HFFc6 (cell line): ENCODE measurements at regions not wholly inside any gene's neighbourhood (a gene's known extent, or its start where the extent isn't known, plus 50 kb on each side); places are given as distances from the start of the nearest gene placed in this dataset.

Experiments
- DNase-seq: peaks from one replicate; pipeline ENCODE4 v3.0.0-alpha.2; 2018
- H3K27ac Mint-ChIP-seq: 2 replicates; pipeline ENCODE4 v1.8.0; 2020; ENCODE audit warnings: mild to moderate bottlenecking, mixed read lengths
- H3K27me3 Mint-ChIP-seq: 2 replicates; pipeline ENCODE4 v1.8.0; 2021; ENCODE audit warnings: mild to moderate bottlenecking, moderate library complexity, mixed read lengths; ENCODE audit not compliant: insufficient read depth
- H3K36me3 Mint-ChIP-seq: 2 replicates; pipeline ENCODE4 v1.8.0; 2021; ENCODE audit warnings: low read depth, mixed read lengths
- H3K4me1 Mint-ChIP-seq: 2 replicates; pipeline ENCODE4 v1.8.0; 2020; ENCODE audit warnings: low read depth, mixed read lengths
- H3K4me3 Mint-ChIP-seq: 2 replicates; pipeline ENCODE4 v1.8.0; 2020; ENCODE audit warnings: mild to moderate bottlenecking, moderate library complexity, mixed read lengths
- H3K9me3 Mint-ChIP-seq: 2 replicates; pipeline ENCODE4 v1.8.0; 2020; ENCODE audit warnings: mild to moderate bottlenecking, mixed read lengths
- CTCF ChIP-seq: fragments of 200-600 bp; sonication (generic); IDR thresholded peaks from 2 replicates; pipeline ENCODE4 v1.5.0; 2021; ENCODE audit warnings: antibody characterized with exemption, mild to moderate bottlenecking

- peak overlapping the region; percentile 93 for H3K27ac Mint-ChIP-seq
- peaks cover 71% of the 10 kb centered on the region for H3K4me1 Mint-ChIP-seq
- DNase-seq: peak; percentile 92
- H3K4me3 Mint-ChIP-seq: peak overlapping the region; percentile 58
- H3K36me3 Mint-ChIP-seq: no peaks in the 10 kb centered on the region
- no peak for TF ChIP-seq CTCF
- no peaks in the 10 kb centered on the region for H3K27me3 Mint-ChIP-seq
- H3K9me3 Mint-ChIP-seq: no peaks in the 10 kb centered on the region
These were observed 65.9 kb upstream of the WIPF1 start for GRCh38 chr2:174663550-174663949.

GRCh38 chr2:174662859-174663258, 65.3 kb upstream of the WIPF1 start:
- Mint-ChIP-seq H3K27me3 (no peaks in the 10 kb centered on the region), H3K36me3 (no peaks in the 10 kb centered on the region), H3K9me3 (no peaks in the 10 kb centered on the region), H3K27ac (peak overlapping the region; percentile 93), H3K4me1 (peaks cover 65% of the 10 kb centered on the region), H3K4me3 (peak overlapping the region; percentile 58)
- DNase-seq: no peak
- TF ChIP-seq CTCF: no peak

GRCh38 chr2:174662459-174662858, 64.9 kb upstream of the WIPF1 start:
- TF ChIP-seq CTCF: no peak
- Mint-ChIP-seq H3K36me3 (no peaks in the 10 kb centered on the region), H3K4me3 (peak overlapping the region; percentile 58), H3K4me1 (peaks cover 61% of the 10 kb centered on the region), H3K27ac (peak overlapping the region; percentile 93), H3K9me3 (no peaks in the 10 kb centered on the region), H3K27me3 (no peaks in the 10 kb centered on the region)
- peak; percentile 84 for DNase-seq

- H3K4me1 Mint-ChIP-seq: peaks cover 48% of the 10 kb centered on the region
- DNase-seq: no peak
- H3K27ac Mint-ChIP-seq: no peak overlapping the region
- H3K4me3 Mint-ChIP-seq: no peak overlapping the region
- H3K36me3 Mint-ChIP-seq: peaks cover 12% of the 10 kb centered on the region
- H3K9me3 Mint-ChIP-seq: peaks cover 1% of the 10 kb centered on the region
- H3K27me3 Mint-ChIP-seq: no peaks in the 10 kb centered on the region
- TF ChIP-seq CTCF: no peak
These were observed 63.5 kb upstream of the WIPF1 start for GRCh38 chr2:174660984-174661675.

GRCh38 chr2:174659069-174659900, 61.7 kb upstream of the WIPF1 start:
- Mint-ChIP-seq H3K4me1 (peaks cover 41% of the 10 kb centered on the region), H3K27me3 (no peaks in the 10 kb centered on the region; the same call in 1 of the 2 replicates), H3K27ac (no peak overlapping the region), H3K4me3 (no peak overlapping the region), H3K36me3 (peaks cover 31% of the 10 kb centered on the region), H3K9me3 (peaks cover 5% of the 10 kb centered on the region)
- TF ChIP-seq CTCF: no peak
- DNase-seq: no peak
